ENCODE measurements at regions not wholly inside any gene's neighbourhood (a gene's known extent, or its start where the extent isn't known, plus 50 kb on each side); places are given as distances from the start of the nearest gene placed in this dataset.
A peak's percentile ranks its signal among the peaks of the same experiment; 100 is the strongest.

DNA sequence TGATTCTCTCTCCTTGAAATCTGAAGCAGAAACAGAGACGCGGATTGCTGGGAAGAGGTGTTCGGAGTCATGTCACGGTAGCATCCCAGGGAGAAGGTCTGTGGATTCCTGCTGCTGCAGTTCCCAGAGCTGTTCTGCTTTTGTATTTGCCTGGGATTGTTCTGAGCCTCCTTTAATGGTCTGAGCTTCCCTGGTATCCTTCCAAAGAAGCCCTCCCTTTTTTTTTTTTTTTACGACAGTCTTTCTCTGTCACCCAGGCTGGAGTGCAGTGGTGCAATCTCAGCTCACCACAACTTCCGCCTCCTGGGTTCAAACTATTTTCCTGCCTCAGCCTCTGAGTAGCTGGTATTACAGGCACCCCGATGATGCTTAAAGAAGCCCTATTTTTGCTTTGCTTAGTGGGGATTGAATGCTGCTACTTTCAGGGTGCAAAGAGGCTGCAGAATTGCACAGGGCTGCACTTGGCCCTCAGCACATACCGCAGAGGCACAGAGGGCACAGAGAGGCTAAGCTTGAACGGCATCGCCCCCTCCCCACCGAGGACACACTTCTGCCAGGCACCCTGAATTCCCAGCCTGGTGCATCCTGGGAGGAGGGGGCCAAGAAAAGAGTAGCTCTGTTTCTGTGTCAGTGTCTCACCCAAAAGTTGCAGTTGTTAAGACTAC is 208.6 kb upstream of the GALNT17 start:
- no peaks in the 10 kb centered on the region for H3K36me3 ChIP-seq (ENCODE audit: control insufficient read depth in 2 of 4, insufficient read depth in 4 of 4, low read length in 3 of 4)
- H2AK5ac ChIP-seq (ENCODE audit: low read depth, low read length): 0 out of 2 replicates have a peak overlapping the region, but pooled peaks have one; percentile 16
- no peak overlapping the region for H2BK5ac ChIP-seq (ENCODE audit: low read depth, low read length)
- H3K4me3 ChIP-seq (ENCODE audit: extremely low read depth in 1 of 4, insufficient read depth in 2 of 4, low read depth in 3 of 4, low read length in 4 of 4): no peak overlapping the region
- 86% methylated on average over 10 of the region's 11 CpGs; no CpG with 5 or more reads in 1 of the 2 experiments for WGBS, 2 experiments (ENCODE audit: extremely low coverage in 1 of 2, insufficient coverage in 1 of 2, insufficient read length in 1 of 2, insufficient replicate concordance in 2 of 2, low coverage in 1 of 2, low lambda C conversion rate in 2 of 2, missing lambda C conversion rate in 1 of 2)
- H2BK120ac ChIP-seq (replicated peaks; ENCODE audit: low read depth, low read length): no peak overlapping the region
- H2AFZ ChIP-seq (ENCODE audit: low read length): no peak overlapping the region
- no peaks in the 10 kb centered on the region for H3K79me2 ChIP-seq (ENCODE audit: control insufficient read depth in 1 of 2, insufficient read depth in 2 of 2, low read length in 2 of 2)
- TF ChIP-seq SP2 (IDR thresholded peaks at IDR 0.05; ENCODE audit: low read length) (no peak), TAF7 (optimal IDR thresholded peaks at IDR 0.05; ENCODE audit: borderline replicate concordance, low read depth, low read length) (no peak)
- no peak overlapping the region for H3K27ac ChIP-seq (ENCODE audit: low read depth, low read length)
- no peaks in the 10 kb centered on the region for H4K20me1 ChIP-seq (replicated peaks in 1 of 2; ENCODE audit: control insufficient read depth in 1 of 2, insufficient read depth in 2 of 2, low read length in 2 of 2)
- H3K9ac ChIP-seq (replicated peaks in 1 of 4; ENCODE audit: extremely low read depth in 1 of 4, low read depth in 3 of 4, low read length in 3 of 4): no peak overlapping the region
- no peak overlapping the region for H2BK20ac ChIP-seq (ENCODE audit: low read length)
- H3K14ac ChIP-seq (ENCODE audit: insufficient read length): no peak overlapping the region
- ChIA-PET CTCF (ENCODE audit: partially characterized antibody) (interaction anchor here (0.6 to 2.4 kb wide), 5 partner anchors 11 to 70 kb away, joined by 3 to 9 read pairs (median 4); no protein-coding TSS in a partner anchor), POLR2A (ENCODE audit: partially characterized antibody) (interaction anchor here (0.5 to 1.3 kb wide), 3 partner anchors 10 to 21 kb away, joined by 3 read pairs; no protein-coding TSS in a partner anchor)
- H3K56ac ChIP-seq (replicated peaks; ENCODE audit: insufficient read length, low read depth, low read length): no peak overlapping the region
- no peak overlapping the region for H3K23ac ChIP-seq (ENCODE audit: insufficient read length)
- no peaks in the 10 kb centered on the region for H3K79me1 ChIP-seq (ENCODE audit: low read depth, low read length)
- H2BK12ac ChIP-seq (ENCODE audit: low read depth, low read length): peak overlapping the region; percentile 75; the same call in 1 of the 2 replicates
- no peak overlapping the region for H3K18ac ChIP-seq (ENCODE audit: extremely low read depth, low read length)
- H3K4me1 ChIP-seq (replicated peaks in 1 of 4; ENCODE audit: control insufficient read depth in 3 of 4, insufficient read depth in 4 of 4, low read length in 3 of 4): peaks cover 0 to 5% (median 2%) of the 10 kb centered on the region in 4 experiments; a peak in 5 of 7 replicates
- H4K91ac ChIP-seq (replicated peaks; ENCODE audit: insufficient read length, low read length): peak overlapping the region; percentile 42
- H3K4me2 ChIP-seq (ENCODE audit: insufficient read depth in 1 of 2, low read depth in 2 of 2, low read length in 2 of 2): no peak overlapping the region
- no peak for DNase-seq (ENCODE audit: low read depth in 1 of 2, low spot score in 2 of 2)
- no peaks in the 10 kb centered on the region for H3K23me2 ChIP-seq (ENCODE audit: low read depth, low read length)
- no peaks in the 10 kb centered on the region for H3K9me3 ChIP-seq (ENCODE audit: insufficient read depth in 2 of 2, low read depth in 1 of 2, low read length in 1 of 2)
- H3K4ac ChIP-seq (replicated peaks; ENCODE audit: insufficient read length, low read depth, low read length): no peak overlapping the region
- no peak overlapping the region for H4K5ac ChIP-seq (ENCODE audit: insufficient read length, low read depth, low read length)
- H2BK15ac ChIP-seq (ENCODE audit: low read length): peak overlapping the region; percentile 88; the same call in 1 of the 2 replicates
- no peak overlapping the region for H4K8ac ChIP-seq (ENCODE audit: extremely low read depth, insufficient read depth, low read length)
- no peak for FAIRE-seq
- H3K27me3 ChIP-seq (replicated peaks in 1 of 4; ENCODE audit: control insufficient read depth in 3 of 4, extremely low read depth in 1 of 4, insufficient read depth in 3 of 4, low read length in 3 of 4): no peaks in the 10 kb centered on the region

All from H1 (cell line).